22Rv1 (cell line): ENCODE measurements at regions not wholly inside any gene's neighbourhood (a gene's known extent, or its start where the extent isn't known, plus 50 kb on each side); places are given as distances from the start of the nearest gene placed in this dataset.
"Not testable (repeated sequence)": the region's sequence is repeated elsewhere in the genome, so short reads cannot be mapped to it uniquely, and the experiment has no call there.

Experiments
- H3K27ac ChIP-seq: fragments of 450-650 bp; 2 replicates; pipeline ENCODE4 v1.5.1; 2017
- CTCF ChIP-seq: fragments of 450-650 bp; IDR thresholded peaks from 2 replicates; pipeline ENCODE4 v1.5.1; 2017; ENCODE audit warnings: mild to moderate bottlenecking
- ZFX ChIP-seq: fragments of 450-650 bp; IDR thresholded peaks from 2 replicates; pipeline ENCODE4 v1.6.1; 2017; ENCODE audit warnings: antibody characterized with exemption, borderline replicate concordance

- H3K27ac ChIP-seq: no peak overlapping the region
- TF ChIP-seq CTCF (no peak), ZFX (no peak)
Measured at GRCh38 chr2:222760301-222760897, 88.9 kb downstream of the MOGAT1 start.

GRCh38 chr2:222761888-222762287 lies 90.4 kb downstream of the MOGAT1 start:
- TF ChIP-seq ZFX: no peak
- TF ChIP-seq CTCF: no peak
- no peak overlapping the region for H3K27ac ChIP-seq

GRCh38 chr2:222762342-222762741 lies 90.9 kb downstream of the MOGAT1 start:
- no peak overlapping the region for H3K27ac ChIP-seq
- TF ChIP-seq CTCF (no peak), ZFX (no peak)

- H3K27ac ChIP-seq: not testable (repeated sequence)
Measured at GRCh38 chr2:222765883-222766282, 94.4 kb downstream of the MOGAT1 start.

- H3K27ac ChIP-seq: not testable (repeated sequence)
Measured at GRCh38 chr2:222768019-222768418, 92.8 kb upstream of the ACSL3 start.

- no peak for TF ChIP-seq ZFX
- no peak for TF ChIP-seq CTCF
- no peak overlapping the region for H3K27ac ChIP-seq
Measured at GRCh38 chr2:222769446-222769845, 91.4 kb upstream of the ACSL3 start.

- no peak for TF ChIP-seq CTCF
- no peak for TF ChIP-seq ZFX
- no peak overlapping the region for H3K27ac ChIP-seq
Measured at GRCh38 chr2:222769941-222770340, 90.9 kb upstream of the ACSL3 start.

GRCh38 chr2:222771832-222772231 lies 89.0 kb upstream of the ACSL3 start:
- no peak overlapping the region for H3K27ac ChIP-seq
- no peak for TF ChIP-seq ZFX
- TF ChIP-seq CTCF: no peak

- no peak overlapping the region for H3K27ac ChIP-seq
- no peak for TF ChIP-seq ZFX
- TF ChIP-seq CTCF: no peak
Measured at GRCh38 chr2:222774941-222775340, 85.9 kb upstream of the ACSL3 start.
